Hematopoietic multipotent progenitor cell treated with erythropoietin and hydrocortisone succinate and interleukin-3 and kit ligand, for 8 days (in vitro differentiated cells): ENCODE measurements at regions not wholly inside any gene's neighbourhood (a gene's known extent, or its start where the extent isn't known, plus 50 kb on each side); places are given as distances from the start of the nearest gene placed in this dataset.

Experiments
- DNase-seq: peaks from one replicate; pipeline ENCODE4 v3.0.0-alpha.2; 2015

DNA sequence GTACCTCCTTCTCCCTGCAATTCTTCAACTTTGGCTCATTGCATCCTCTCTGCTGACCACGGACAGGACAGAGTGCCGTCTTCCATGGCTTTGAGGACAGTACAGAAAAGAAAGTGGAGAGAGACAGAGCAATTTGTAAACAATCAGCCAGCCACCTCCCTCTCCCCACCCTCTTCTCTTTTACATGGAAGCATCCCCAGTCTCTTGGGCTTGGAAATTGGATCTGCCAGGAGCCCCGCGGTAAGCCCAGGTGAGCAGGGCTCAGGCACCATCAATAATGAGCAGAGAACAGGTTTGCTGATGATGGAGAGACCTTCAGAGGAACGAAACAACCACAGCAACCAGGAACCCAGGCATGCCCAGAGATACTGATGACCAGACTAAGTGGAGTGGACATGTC lies 194.9 kb upstream of the TNRC6C start:
- DNase-seq: no peak

GRCh38 chr17:77765292-77765691 lies 193.2 kb upstream of the TNRC6C start:
- no peak for DNase-seq

- no peak for DNase-seq
Observed at GRCh38 chr17:77767148-77767547, 191.4 kb upstream of the TNRC6C start.

DNA sequence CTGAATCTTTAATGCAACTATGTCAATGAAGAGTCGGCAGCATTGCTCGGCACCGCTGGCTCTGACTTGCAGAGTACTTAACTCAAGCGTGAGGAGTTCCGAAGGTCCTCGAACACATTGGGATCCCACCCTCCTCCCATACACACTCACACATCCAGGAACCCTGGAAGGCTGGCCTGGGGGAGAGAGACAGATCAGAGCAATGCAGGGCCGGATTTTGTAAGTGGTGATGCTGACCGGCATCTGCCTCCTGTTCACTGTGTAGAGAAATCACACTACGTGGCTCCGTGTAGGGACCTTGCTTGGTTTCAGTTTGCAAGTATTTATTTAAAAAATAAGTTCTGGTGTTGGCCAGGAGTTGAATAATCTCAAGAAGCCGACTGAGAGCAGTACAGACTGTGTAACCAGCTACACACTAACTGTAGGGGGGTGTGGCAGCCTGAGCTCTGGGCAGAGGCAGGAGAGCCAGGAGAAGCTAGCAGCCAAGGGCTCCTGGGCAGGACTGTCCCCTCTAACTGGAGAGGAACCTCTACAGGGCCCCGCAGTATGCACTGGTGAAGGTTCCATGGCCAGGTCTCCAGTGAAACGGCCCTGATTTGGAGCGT lies 190.2 kb upstream of the TNRC6C start:
- no peak for DNase-seq

DNA sequence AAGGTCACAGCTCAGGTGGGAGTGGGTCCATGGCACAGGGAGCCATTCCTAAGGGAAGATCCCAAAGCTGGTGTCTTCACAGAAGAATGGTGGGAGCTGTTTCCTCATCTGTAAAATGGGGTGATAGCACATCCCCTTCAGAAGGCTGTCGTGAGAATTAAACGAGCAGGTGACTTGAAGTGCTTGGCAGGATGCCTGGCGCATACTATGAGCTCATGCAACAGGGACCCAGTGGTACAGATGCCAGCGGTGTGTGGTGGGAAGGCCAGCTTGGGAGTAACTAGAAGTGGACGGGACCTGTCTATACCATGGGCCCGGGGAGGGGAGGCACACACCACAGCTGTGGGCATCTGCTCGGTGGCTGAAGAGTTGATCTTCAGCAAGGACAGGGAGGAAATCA lies 189.3 kb upstream of the TNRC6C start:
- no peak for DNase-seq

GRCh38 chr17:77769762-77770161 lies 188.7 kb upstream of the TNRC6C start:
- DNase-seq: no peak

- no peak for DNase-seq
Observed at GRCh38 chr17:77770331-77771105, 188.0 kb upstream of the TNRC6C start.

DNA sequence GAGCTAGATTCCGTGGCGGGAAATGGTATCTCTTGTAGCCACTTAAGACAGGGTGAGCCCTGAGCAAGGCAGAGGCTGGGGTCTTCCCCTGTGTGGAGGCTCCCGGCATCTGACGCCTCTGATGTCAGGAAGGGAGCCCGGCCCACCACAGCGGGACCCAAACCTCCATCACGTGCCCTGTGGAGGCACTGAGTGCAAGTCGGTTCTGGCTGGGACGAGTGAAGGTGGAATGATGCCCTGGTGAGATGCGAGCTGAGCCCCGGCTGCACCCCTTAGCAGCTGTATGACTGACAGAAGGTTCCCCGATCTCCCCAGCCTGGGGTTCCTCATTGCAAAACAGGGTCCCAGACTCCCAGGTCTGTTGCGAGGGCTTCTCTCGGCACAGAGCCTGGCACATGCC lies 187.4 kb upstream of the TNRC6C start:
- no peak for DNase-seq

GRCh38 chr17:77771587-77771986 lies 186.9 kb upstream of the TNRC6C start:
- DNase-seq: no peak

DNA sequence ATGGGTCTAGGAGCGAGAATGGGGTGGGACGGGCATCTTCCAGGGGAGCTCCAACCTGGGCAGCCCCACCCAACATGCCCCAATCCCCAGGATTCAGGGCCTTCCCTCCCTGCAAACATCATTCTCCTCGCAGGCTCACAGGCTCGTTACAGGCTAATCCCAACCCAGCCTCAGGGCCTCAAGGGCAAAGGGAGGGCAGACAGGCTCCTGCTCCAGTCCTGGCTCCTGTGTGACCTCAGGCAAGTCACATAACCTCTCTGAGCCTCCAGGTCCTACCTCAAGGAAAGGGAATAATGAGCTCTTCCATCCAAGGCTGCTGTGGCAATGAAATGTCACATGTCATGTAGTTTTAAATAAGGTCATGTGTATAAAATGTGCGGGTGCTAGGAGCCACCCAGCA lies 186.5 kb upstream of the TNRC6C start:
- DNase-seq: no peak

- DNase-seq: peak; percentile 60
Observed at GRCh38 chr17:77772461-77772897, 186.0 kb upstream of the TNRC6C start.

DNA sequence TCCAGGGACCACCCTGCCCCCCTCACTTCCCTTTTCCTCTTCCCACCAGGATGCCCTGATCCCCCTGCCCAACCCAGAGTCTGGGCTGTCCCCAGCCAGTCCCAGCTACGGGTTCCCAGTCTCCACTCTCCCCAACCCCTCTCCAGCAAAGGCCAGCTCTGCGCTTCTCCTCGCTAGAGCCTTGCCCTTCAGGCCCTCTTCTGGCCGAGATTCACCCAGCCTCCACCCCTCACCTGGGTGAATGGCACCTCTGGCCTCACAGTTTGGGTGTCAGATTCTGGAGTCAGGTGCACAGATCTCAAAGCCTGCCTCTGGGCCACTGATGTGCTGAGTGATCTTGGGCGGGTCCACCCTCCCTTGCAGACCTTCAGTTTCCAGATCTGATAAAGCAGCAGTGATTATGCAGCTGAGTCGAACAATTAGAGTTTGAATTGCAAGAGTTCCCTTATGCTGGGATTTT lies 185.6 kb upstream of the TNRC6C start:
- DNase-seq: no peak

GRCh38 chr17:77774182-77774581 lies 184.3 kb upstream of the TNRC6C start:
- DNase-seq: no peak

GRCh38 chr17:77778636-77779489 lies 179.6 kb upstream of the TNRC6C start:
- DNase-seq: no peak

DNA sequence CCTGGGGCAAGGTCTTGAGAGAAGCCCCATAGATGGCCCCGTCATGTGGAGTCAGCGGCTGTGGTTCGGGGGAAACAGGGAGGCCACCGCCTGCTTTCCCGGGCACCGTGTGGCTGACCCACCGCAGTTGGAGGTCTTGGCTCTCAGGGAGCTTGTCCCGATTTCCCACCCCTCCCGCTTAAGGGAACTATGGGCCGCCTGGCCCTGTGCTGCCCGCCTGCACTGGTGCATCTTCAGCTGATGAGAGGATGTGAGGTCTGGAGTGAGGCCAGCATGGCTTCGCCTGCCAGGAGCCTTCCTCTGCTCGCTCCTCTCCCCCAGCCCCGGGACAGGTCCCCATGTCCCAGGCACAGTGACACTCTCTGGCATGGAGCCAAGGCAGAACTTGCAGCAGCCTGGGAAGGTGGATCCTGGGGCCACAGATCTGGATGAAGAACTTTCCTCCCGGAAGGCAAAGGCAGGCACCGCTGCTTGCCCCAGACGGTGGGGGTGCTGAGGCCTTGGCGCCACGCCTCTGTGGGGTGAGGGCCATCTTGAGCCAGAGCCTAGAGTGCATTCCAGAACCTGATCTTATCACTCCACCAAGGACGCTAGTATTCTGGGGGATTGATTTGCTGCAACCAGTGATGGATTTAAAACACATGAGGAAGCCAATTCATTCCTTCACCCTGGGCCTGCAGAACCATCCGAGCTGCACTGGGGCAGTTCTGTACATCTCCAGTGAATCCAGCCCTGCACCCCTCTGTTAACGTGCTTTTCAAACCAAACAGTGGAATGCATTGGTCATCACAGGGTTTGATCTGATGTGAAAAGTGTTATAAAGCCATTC lies 178.6 kb upstream of the TNRC6C start:
- DNase-seq: no peak

GRCh38 chr17:77781536-77781935 lies 177.0 kb upstream of the TNRC6C start:
- no peak for DNase-seq

GRCh38 chr17:77782201-77782600 lies 176.3 kb upstream of the TNRC6C start:
- DNase-seq: no peak

DNA sequence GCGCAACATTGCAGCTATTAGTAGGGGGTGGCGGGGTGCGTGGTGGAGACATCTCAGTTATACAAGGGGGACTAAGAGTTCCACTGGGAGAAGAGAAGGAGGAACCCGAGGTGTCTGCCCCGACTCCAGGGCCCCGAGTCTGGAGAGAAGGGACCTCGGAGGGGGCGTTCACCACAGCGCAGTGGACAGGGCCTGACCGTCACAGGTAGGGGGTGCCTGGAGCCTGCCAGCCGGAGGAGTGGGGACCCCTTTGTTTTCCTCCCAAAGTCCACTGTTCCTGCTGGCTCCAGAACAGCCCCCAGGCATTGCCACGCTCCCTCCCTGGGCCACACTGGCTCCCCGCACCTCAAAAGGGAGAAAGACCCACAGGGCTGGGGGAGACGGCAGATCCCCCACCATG lies 175.9 kb upstream of the TNRC6C start:
- DNase-seq: no peak

GRCh38 chr17:77783991-77784820 lies 174.3 kb upstream of the TNRC6C start:
- no peak for DNase-seq

GRCh38 chr17:77785312-77785905 lies 173.1 kb upstream of the TNRC6C start:
- no peak for DNase-seq

- DNase-seq: no peak
Observed at GRCh38 chr17:77786090-77786489, 172.4 kb upstream of the TNRC6C start.
